Activated CD8-positive, alpha-beta memory T cell treated with anti-CD3 and anti-CD28 coated beads for 36 hours (primary cell): ENCODE measurements at regions not wholly inside any gene's neighbourhood (a gene's known extent, or its start where the extent isn't known, plus 50 kb on each side); places are given as distances from the start of the nearest gene placed in this dataset.

Source experiments
- CTCF ChIA-PET: fragments of 350-600 bp; sonication (Branson Sonifier 250); formaldehyde crosslinking; loops from one replicate; lab custom pipeline; 2021; ENCODE audit warnings: antibody characterized with exemption; lab: Charles Lee
- POLR2A ChIA-PET: fragments of 350-600 bp; sonication (Branson Sonifier 250); formaldehyde crosslinking; loops from one replicate; lab custom pipeline; 2021; ENCODE audit warnings: antibody characterized with exemption; lab: Charles Lee

DNA sequence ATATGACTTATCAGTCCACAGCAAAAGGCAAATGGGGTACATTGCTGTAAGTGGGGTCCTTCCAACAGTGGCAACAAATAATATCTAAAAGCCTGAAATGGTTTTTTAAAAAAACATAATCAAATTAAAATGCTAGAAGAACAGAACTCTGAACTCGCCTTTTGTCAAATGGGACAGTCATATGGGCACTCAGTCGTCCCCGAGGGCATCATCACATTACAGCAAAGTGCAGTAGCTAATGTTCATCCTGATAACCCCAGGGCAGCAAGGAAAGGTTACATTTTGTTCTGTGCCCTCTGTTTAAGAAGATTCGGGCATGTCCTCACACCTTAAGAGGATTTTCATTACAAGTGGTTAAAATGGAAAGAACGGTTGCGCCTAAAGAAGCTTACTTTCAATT lies 997.9 kb upstream of the TENM3 start:
- POLR2A ChIA-PET = no interaction called here
- CTCF ChIA-PET = no interaction called here

GRCh38 chr4:181249031-181249430 lies 994.2 kb upstream of the TENM3 start:
- ChIA-PET CTCF (no interaction called here), POLR2A (no interaction called here)

DNA sequence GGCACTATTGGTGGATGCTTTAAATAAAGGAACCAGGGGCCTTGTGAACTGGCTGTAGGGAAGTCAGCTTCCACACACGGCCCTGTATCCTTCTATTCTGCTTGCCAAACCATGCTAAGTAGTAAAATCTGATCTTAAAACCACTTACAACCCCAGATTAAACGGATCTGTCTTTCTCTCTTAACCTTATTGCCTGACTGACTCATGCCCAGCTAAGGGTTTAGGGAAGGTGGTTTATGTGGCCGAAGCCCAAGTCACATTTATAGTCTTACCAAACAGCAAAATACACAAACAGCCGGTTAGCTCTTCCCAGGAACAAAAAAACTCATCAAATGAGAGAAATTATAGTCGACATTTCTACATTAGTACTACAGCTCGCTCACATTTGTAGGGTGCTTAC lies 988.4 kb upstream of the TENM3 start:
- ChIA-PET CTCF (no interaction called here), POLR2A (no interaction called here)

DNA sequence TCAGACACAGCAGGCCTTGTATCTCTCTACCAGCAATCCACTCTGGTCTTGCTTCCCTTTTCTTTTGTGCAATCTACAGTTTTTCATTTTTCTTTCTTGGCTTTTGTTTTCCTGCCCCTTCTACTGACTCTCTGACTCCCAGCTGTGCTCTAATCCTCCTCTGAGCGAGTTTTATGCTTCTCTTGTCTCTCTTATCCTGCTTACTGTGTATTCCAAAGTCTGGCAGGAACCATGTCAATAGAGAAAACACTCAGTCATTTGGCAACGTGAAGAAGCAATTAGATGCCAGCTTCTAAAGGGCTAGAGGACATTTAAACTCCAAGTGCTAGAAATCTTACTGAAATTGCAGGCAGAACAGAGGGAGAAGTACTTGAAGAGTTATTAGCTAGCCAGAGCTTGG lies 984.6 kb upstream of the TENM3 start:
- ChIA-PET CTCF (no interaction called here), POLR2A (no interaction called here)

DNA sequence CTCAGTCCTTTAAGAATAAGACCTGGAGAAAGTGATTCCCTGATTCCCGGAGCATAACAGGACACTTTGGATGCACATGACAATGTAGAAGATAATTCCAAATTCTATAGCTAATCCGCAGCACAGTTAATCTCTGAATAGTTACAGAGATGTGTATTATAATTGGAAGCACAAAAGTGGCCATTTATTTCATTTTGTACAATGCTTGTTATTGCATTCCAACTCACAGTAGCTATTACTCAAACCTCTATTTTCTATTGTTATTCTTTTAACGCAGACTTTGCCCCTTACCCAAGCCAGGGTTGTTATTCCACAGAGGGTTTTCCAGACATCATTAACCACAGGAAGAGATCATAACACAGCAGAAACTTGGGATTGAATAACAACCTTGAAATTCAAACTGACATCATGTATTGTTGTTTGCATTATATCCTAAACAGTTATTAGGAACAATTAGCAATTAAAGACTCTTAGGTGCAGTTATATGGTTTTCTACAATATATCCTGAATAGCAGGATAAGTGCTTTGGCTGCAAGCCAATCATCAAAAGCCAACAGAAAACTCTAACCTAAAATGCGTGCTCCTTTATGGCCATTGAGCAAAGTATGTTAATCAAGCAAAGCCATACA lies 984.0 kb upstream of the TENM3 start:
- CTCF ChIA-PET = no interaction called here

GRCh38 chr4:181261279-181261678 lies 981.9 kb upstream of the TENM3 start:
- ChIA-PET POLR2A (no interaction called here), CTCF (no interaction called here)

More for the DNA sequence above, 984.0 kb upstream of the TENM3 start:
- POLR2A ChIA-PET = no interaction called here

- ChIA-PET POLR2A (no interaction called here), CTCF (no interaction called here)
Measured at GRCh38 chr4:181264893-181265292, 978.3 kb upstream of the TENM3 start.

DNA sequence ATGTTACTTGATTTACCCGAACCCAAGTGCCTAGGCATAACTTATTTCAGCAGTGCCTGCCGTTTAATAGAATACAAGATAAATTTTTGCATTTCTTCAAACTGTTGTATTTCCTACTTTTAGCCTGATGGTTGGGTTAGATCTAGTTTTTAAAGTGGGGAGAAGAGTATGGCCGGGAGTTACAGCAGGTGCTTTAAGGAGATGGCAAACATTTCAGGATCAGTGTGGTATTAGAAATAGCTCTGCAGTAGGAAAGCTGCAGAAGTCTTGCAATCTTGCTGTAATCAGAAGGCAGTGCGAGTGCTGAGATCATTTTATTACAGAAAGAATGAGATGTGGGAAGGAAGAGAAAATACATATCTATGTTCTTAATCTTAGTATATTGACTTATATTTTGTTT lies 977.8 kb upstream of the TENM3 start:
- POLR2A ChIA-PET = no interaction called here
- CTCF ChIA-PET = no interaction called here

DNA sequence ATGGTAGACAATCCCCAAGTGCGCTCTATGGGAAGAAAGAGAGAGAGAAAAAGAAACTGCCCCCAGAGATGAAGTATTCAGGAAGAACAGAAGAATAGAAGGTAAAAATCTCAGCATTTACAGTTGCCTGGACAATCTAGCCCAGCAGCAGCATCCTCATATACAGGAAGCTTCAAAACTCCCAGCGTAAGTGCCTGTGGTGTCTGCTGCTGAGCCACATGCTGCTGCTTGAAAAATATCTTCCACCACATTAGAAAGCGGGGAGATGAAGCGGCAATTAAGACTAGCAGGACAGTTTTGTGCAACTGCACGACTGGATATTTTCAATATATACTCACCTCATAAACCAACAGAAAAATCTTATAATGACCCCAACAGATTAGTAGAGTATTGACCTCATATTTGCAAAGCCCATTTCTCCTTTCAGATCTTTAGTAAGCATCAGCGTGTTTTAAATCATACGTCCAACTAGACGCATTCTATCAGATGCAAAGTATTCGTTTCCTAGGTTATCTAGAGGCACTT lies 972.0 kb upstream of the TENM3 start:
- CTCF ChIA-PET = no interaction called here
- POLR2A ChIA-PET = no interaction called here

GRCh38 chr4:181272422-181272821 lies 970.8 kb upstream of the TENM3 start:
- ChIA-PET CTCF (no interaction called here), POLR2A (no interaction called here)

DNA sequence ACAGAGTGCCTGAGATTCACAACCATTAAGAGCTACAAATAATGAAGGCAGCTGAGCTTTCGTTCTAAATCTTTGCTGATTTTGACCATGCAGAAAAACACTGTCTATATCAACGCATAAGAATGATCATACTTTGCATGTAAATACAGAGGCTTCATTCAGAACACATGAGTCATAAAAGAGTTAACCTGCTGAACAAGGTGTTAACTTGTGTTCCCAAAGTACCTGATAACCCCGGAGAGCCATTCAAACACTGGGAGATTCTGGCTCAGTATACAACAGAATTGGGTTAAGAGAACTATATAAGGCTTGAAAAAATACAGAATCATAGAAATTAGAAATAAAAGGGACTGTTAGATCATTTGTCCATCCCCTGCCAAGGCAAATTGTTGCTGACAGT lies 964.3 kb upstream of the TENM3 start:
- ChIA-PET CTCF (no interaction called here), POLR2A (no interaction called here)

GRCh38 chr4:181281451-181281850 lies 961.8 kb upstream of the TENM3 start:
- POLR2A ChIA-PET = no interaction called here
- CTCF ChIA-PET = no interaction called here

DNA sequence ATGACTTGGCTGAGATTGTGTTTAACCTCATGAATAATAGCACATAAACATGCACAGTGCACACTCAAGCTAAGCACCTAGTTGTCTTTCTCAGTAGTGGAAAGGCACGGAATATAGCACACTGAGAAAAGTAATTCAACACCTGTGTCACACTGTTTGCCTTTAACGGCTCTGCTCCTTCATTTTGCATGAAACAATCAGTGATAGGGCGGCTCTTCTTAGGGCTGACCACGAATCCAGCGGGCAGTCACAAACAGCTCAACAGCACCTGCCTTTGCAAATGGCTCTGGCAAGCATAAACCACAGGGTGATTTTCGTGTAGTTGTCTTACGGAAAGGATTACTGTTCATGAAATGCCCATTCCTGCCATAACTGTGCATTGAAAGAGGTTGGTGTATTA lies 954.0 kb upstream of the TENM3 start:
- ChIA-PET CTCF (no interaction called here), POLR2A (no interaction called here)

DNA sequence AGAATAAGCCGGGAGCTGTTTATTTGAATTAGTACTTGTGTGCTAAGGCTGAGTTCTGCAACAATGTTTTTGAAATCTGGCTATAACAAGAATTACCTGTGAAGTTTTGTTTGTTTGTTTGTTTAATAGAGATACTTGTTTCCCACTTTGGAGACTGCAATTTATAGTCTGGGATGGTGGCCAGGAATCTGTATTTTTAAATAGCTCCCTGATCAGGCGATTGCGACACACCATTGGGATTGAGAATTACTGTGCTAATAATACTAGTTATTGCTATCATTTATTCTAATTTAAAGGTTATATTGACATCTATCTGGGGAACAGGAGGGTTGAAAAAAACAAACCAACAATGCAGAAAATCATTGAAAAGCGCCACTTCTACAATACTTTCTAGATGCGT lies 951.6 kb upstream of the TENM3 start:
- POLR2A ChIA-PET = no interaction called here

GRCh38 chr4:181293014-181293413 lies 950.2 kb upstream of the TENM3 start:
- ChIA-PET CTCF (interaction anchor here (1.0 kb wide), 1 partner anchor 9 kb away, joined by 3 read pairs; no protein-coding TSS in a partner anchor), POLR2A (no interaction called here)

More for the DNA sequence above, 951.6 kb upstream of the TENM3 start:
- CTCF ChIA-PET = no interaction called here

DNA sequence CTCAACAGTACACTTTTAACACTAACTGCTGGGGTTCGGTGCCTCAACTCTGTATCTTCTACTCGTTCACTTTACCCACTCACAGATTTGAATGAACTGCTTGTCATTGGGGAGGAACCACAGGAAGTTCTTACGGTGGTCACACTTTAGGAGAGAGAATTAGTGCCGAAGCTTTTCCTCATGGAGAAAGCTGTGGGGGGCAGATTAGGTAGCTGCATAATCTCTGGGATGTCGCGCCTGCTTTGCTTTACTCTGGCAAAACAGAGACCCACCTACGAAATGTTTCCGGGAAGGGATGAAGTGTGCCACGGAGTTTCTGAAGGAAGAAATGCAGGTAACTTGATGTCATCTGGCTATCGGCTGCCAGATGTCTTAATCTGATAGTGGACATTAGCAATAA lies 949.7 kb upstream of the TENM3 start:
- POLR2A ChIA-PET = no interaction called here
- CTCF ChIA-PET = no interaction called here

DNA sequence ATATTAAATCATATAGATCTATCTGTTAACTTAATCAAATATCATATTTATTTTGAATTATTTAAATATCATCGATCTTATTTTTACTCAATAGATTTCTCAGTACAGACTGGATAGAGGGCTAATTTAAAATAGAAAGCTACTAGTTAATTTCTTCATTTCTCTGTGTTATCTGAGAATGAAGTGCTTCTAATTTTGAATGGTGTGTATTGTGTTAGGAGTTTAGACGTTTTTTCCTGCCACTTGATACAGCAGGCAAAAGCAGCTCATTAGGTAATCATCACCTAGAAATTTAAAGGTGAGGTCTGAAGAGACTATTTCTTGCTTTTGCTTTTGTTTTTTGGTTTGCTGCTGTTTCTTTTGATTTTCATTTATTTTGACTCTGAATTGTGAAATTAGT lies 948.8 kb upstream of the TENM3 start:
- ChIA-PET CTCF (no interaction called here), POLR2A (no interaction called here)

GRCh38 chr4:181301735-181302710 lies 941.2 kb upstream of the TENM3 start:
- ChIA-PET POLR2A (no interaction called here), CTCF (interaction anchor here (0.7 to 1.8 kb wide), 2 partner anchors 9 to 1498 kb away, joined by 3 read pairs; no protein-coding TSS in a partner anchor)

DNA sequence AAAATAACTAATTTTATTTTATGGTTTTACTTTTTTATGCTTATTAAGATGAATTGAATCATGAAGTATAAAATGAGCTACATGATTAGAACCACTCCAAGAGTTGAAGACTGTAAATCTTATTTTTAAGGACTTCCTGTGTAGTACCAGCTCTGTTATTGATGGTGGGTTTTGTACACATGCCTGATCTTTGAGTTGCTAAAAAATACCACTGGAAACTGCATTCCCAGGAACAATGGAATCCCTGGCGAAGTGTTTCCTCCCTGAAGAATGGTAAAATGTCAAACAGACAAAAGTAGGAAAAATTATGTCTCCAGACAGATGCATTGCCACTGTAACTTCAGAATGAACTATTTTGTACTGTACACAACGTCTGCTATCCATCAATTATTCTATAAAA lies 935.4 kb upstream of the TENM3 start:
- ChIA-PET POLR2A (no interaction called here), CTCF (no interaction called here)

DNA sequence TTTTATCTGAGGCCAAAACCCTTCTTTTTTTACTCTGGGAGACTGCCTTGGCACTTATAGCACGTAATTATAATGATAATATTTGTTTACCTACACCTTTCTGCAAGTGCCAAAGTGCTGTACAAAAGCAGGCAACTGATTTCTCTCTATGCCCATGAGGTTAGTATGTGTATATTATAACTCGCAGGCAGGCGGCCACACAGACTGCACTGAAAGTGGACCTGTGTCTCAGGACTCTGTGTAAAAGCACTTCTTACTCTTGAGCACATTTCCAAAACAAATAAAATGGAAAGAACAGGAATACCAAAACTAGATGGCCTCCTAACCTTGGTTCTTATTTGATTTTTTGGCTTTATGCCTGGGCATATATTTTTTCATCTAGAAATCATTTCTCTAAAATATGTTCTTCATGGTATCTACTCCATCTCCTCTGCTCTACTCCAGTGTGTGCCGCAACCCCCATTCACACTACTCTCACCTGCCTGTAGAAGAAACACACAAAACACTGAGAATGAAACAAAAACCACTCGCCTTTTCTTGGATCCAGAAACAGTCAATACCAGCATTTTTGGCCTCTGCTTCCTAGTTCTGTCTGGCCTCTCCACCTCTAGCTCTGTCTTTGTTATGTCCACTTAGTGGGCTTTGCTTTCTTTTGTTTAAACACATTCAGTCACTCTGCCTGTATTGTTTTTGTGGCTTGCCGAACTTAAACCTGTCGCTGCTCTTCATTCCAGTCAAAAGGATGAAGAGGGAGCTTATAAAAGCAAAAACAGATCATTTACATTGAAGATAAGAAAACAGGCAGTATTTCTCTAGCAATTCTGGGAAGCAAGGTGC lies 934.5 kb upstream of the TENM3 start:
- POLR2A ChIA-PET = no interaction called here
- CTCF ChIA-PET = no interaction called here
